NB4 (cell line): ENCODE measurements at regions not wholly inside any gene's neighbourhood (a gene's known extent, or its start where the extent isn't known, plus 50 kb on each side); places are given as distances from the start of the nearest gene placed in this dataset.

Experiments used
- CTCF ChIP-seq: IDR thresholded peaks from one replicate; pipeline ENCODE4 v1.5.1; 2012; ENCODE audit warnings: low read depth, low read length
- POLR2A ChIP-seq: IDR thresholded peaks from 2 replicates; pipeline ENCODE4 v1.6.1; 2011; ENCODE audit warnings: mild to moderate bottlenecking; ENCODE audit not compliant: insufficient read length; ENCODE audit errors: extremely low read depth

GRCh38 chr9:16039988-16040761, 487.3 kb downstream of the CCDC171 start:
- TF ChIP-seq CTCF = no peak
- no peak for TF ChIP-seq POLR2A
